Muscle of arm (tissue), 1 donor: ENCODE measurements at regions not wholly inside any gene's neighbourhood (a gene's known extent, or its start where the extent isn't known, plus 50 kb on each side); places are given as distances from the start of the nearest gene placed in this dataset.
A peak's percentile ranks its signal among the peaks of the same experiment; 100 is the strongest.

Experiments used
- DNase-seq: peaks from one replicate; pipeline ENCODE4 v3.0.0-alpha.2; 2013

- no peak for DNase-seq
These were observed 244.8 kb upstream of the NCKAP5 start for GRCh38 chr2:133812826-133813617.

GRCh38 chr2:133814890-133815289 lies 246.6 kb upstream of the NCKAP5 start:
- no peak for DNase-seq

GRCh38 chr2:133816037-133816436 lies 247.8 kb upstream of the NCKAP5 start:
- DNase-seq = no peak

GRCh38 chr2:133817680-133818566 lies 249.7 kb upstream of the NCKAP5 start:
- peak; percentile 7 for DNase-seq

GRCh38 chr2:133818661-133819060 lies 250.4 kb upstream of the NCKAP5 start:
- DNase-seq = no peak

- DNase-seq = peak; percentile 10
These were observed 251.6 kb upstream of the NCKAP5 start for GRCh38 chr2:133819906-133820305.

- DNase-seq = no peak
These were observed 253.0 kb upstream of the NCKAP5 start for GRCh38 chr2:133821107-133821760.

GRCh38 chr2:133822517-133823225 lies 254.4 kb upstream of the NCKAP5 start:
- peak; percentile 8 for DNase-seq

GRCh38 chr2:133823226-133823550 lies 254.9 kb upstream of the NCKAP5 start:
- DNase-seq = no peak

GRCh38 chr2:133824869-133825268 lies 256.6 kb upstream of the NCKAP5 start:
- no peak for DNase-seq

GRCh38 chr2:133825778-133826177 lies 257.5 kb upstream of the NCKAP5 start:
- no peak for DNase-seq

GRCh38 chr2:133828913-133829312 lies 260.6 kb upstream of the NCKAP5 start:
- no peak for DNase-seq

- DNase-seq = no peak
These were observed 261.3 kb upstream of the NCKAP5 start for GRCh38 chr2:133829450-133830020.

GRCh38 chr2:133833746-133834145 lies 265.5 kb upstream of the NCKAP5 start:
- DNase-seq = no peak

- no peak for DNase-seq
These were observed 267.8 kb upstream of the NCKAP5 start for GRCh38 chr2:133835821-133836619.

GRCh38 chr2:133836691-133837345 lies 268.6 kb upstream of the NCKAP5 start:
- DNase-seq = no peak

GRCh38 chr2:133837441-133838094 lies 269.3 kb upstream of the NCKAP5 start:
- no peak for DNase-seq

- no peak for DNase-seq
These were observed 270.5 kb upstream of the NCKAP5 start for GRCh38 chr2:133838642-133839365.

GRCh38 chr2:133839677-133840076 lies 271.4 kb upstream of the NCKAP5 start:
- DNase-seq = no peak
